Activated CD8-positive, alpha-beta memory T cell treated with anti-CD3 and anti-CD28 coated beads, Interleukin-2, amount 50 U/mL, for 1 hour (primary cell): ENCODE measurements at regions not wholly inside any gene's neighbourhood (a gene's known extent, or its start where the extent isn't known, plus 50 kb on each side); places are given as distances from the start of the nearest gene placed in this dataset.

Source experiments
- DNase-seq: peaks from one replicate; pipeline ENCODE4 v3.0.0-alpha.2; 2020; ENCODE audit errors: extremely low read depth

- no peak for DNase-seq
Observed at GRCh38 chr21:27078915-27079314, 112.0 kb upstream of the ADAMTS5 start.

DNA sequence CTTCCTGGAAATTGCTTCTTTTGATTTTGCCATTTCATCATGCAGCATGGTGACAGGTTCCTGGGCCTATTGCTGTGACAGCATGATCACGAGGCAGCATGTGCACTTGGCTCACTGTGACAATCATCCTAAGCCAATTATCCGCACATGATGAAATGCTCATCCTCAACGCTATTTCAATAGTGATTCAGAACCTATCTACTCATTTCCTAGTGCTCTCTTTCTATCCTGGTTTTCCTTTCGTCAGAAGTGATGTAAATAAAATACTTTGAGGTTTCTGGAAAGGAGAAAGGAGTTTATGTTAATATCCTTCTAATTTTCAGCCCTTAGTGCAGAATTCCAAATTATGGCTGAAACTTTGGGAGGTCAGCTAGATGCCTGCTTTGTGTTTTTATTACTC, 110.6 kb upstream of the ADAMTS5 start:
- no peak for DNase-seq

- DNase-seq: no peak
Observed at GRCh38 chr21:27076025-27076424, 109.1 kb upstream of the ADAMTS5 start.

DNA sequence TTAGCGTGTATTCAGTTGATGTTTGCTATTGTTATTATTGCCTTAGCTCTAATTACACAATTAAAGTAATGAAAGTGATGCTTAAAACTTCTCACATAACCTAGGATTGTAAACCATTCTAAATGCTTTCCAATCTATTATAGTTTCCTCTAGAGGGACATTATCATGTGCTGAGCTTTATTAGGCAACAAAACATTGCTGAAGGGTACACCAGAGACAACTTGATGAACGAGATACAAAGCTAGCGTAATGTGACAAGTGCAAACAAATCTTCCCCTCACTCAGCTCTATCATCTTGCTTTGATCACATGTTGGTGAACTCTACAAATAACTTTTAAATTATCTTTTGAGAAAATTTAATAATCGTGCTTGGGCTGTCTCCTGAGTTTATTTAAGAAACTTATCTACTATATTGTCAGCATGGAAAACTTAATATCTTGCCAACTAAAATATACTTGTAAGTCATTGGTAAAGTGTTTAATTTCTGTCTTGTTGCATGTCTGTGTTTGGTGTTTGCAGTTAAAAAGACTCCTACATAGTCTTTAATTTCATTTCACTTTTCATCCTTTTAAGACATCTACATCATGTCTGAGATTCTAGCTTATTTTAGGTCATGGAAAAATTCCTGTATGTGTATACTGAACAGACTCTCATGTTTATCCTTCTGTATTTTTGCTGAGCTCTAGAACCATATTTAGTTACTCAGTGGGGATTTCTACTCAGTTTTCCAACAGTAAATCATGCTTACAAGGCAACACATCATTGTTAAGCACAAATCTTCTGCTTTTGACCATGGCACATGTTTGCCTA, 104.2 kb upstream of the ADAMTS5 start:
- DNase-seq: no peak

DNA sequence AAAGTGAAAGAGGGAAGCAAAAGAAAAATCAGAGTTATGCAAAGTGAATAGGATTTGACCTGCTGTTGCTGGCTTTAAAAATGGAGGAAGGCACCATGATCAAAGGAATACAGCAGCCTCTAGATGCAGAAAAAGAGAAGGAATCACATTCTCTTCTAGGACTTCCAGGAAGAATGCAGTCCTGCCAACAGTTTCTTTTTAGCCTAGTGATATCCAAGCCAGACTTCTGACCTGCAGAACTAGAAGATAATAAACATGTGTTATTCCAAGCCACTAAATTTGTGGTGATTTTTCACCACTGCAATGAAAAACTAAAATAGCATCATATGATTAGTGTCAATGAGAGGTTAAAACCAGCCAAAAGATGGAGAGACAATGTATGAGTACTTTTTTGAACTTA, 101.9 kb upstream of the ADAMTS5 start:
- DNase-seq: no peak

DNA sequence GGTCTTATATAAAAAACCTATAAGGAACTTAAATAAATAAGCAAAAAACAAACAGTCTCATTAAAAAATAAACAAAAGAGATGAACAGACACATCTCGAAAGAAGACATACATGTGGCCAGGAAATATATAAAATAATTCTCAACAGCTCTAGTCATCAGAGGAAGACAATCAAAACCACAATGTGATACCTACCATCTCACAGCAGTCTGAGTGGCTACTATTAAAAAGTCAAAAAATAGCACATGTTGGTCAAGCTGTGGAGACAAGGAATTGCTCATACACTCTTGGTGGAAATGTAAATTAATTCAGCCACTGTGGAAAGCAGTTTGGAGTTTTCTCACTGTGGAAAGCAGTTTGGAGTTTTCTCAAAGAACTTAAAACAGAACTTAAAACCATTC, 100.3 kb upstream of the ADAMTS5 start:
- no peak for DNase-seq

GRCh38 chr21:27062443-27062842, 95.6 kb upstream of the ADAMTS5 start:
- DNase-seq: no peak

DNA sequence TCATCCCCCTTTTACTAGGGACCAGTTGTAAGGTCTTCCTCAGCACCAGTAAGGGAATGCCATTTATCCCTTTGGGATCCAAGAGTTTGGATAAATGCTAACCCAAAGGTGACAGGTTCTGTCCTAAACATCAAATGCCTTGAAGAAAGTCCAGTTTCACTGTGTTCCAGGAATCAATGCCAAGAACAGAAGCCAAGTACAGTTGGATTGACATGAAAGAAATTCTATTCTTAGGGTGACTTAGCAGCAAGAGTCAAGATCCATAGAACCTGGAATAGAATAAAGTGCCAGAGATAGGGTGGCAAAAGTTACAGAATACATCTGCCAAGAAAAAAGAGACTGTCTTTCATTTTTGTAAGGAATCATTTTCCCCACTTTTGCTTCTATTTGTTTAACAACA, 94.9 kb upstream of the ADAMTS5 start:
- no peak for DNase-seq

DNA sequence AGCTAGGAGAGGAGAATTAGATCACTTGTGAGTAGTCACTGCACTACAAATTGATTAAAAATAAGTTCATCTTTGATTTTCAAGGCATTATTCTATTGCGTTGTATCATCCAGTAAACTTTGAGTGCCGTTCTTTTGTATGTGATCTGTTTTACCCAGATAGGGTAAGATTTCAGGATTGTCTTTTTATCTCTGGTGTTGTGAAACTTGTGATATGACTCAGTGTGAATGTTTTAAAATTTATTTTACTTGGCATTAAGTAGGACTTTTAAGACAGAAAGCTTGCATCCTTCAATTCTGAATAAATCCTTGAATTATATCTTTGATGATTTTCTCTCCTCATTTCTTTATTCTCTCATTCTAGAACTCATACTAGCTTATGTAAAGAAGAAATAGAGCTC, 93.3 kb upstream of the ADAMTS5 start:
- no peak for DNase-seq

DNA sequence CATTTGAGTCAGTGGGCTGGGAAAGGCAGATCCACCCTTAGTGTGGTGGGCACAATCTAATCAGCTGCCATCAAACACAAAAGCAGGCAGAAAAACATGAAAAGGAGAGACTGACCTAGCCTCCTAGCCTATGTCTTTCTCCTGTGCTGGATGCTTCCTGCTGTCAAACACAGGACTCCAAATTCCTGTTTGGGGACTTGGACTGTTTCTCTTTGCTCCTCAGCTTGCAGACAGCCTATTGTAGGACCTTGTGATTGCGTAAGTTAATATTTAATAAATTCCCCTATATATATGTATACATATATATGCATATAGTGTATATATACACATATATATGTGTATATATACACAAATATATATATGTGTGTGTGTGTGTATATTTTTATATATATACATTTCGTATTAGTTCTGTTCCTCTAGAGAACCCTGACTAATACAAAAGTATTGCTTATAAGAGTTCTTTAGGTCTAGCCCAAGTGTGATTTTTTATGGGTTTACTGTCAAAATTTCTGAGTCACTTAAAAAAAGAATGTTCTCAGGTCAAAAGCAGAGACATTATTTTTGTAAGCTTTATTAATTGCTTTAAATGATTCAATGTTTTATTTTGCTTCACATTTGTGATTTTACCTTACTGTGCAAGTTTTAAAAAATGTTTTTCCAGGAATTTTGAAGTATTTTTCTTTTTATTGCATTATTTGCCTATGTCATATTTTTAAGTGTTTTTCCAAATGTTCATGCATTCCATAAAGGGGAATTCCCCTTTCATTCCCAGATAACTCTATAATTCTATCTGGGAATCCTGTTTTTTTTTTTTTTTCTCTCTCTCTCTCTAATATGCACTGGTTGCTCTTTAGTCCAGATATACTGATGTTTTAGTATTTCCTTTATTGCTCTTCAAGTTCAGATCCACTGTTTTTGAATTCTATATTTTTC, 92.1 kb upstream of the ADAMTS5 start:
- DNase-seq: no peak

- DNase-seq: no peak
Observed at GRCh38 chr21:27057997-27058396, 91.1 kb upstream of the ADAMTS5 start.

- no peak for DNase-seq
Observed at GRCh38 chr21:27047658-27048314, 80.9 kb upstream of the ADAMTS5 start.

GRCh38 chr21:27047283-27047657, 80.4 kb upstream of the ADAMTS5 start:
- DNase-seq: no peak

DNA sequence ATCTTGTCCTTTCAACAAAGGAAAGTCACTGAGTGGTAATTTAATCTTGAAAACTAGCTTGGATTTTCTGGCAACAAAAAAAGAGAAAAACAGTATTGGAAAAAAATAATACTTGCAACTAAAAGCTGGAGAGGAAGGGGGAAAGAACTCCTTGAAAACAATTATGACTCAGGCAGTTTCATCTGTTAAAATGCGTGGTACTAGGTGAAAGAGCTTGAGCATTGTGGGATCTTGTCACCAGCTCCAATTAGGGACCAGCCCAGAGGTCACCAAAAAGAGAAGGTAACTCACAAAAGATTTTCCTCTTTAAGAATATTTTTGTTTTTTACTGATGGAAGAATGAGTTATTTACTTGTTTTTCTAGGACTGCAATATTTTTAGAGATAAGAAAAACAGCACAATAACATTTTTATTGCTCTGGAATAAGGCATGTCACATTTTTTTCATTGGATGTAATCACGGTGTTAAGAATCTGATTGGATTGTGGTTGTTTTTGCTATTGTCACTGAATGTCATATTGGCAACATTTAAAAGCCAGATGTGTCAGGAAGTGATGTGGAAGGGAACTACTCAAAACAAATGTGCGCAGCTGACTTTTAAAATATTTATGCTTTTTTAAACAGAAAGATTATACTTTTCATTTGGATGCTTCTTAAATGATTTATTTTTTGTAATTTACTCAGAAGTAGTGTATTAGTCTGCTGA, 78.5 kb upstream of the ADAMTS5 start:
- no peak for DNase-seq

DNA sequence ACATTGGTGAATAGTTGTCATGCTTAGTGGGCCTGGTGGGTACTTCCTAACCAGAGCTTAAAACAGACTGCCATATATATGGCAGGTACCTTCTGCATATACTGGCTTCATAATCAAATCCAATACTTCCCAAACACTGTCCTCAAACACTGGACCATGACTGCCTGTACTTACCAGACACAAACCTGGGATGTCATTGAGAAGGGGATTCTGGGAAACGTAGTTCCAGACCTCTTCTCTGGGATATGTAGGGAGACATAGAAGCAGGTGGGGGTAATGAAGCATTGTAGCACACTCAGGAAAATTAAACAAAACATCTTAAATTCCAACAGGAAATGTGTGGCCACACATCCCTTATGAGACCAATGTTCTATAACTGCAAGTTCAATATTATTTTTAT, 76.5 kb upstream of the ADAMTS5 start:
- no peak for DNase-seq

DNA sequence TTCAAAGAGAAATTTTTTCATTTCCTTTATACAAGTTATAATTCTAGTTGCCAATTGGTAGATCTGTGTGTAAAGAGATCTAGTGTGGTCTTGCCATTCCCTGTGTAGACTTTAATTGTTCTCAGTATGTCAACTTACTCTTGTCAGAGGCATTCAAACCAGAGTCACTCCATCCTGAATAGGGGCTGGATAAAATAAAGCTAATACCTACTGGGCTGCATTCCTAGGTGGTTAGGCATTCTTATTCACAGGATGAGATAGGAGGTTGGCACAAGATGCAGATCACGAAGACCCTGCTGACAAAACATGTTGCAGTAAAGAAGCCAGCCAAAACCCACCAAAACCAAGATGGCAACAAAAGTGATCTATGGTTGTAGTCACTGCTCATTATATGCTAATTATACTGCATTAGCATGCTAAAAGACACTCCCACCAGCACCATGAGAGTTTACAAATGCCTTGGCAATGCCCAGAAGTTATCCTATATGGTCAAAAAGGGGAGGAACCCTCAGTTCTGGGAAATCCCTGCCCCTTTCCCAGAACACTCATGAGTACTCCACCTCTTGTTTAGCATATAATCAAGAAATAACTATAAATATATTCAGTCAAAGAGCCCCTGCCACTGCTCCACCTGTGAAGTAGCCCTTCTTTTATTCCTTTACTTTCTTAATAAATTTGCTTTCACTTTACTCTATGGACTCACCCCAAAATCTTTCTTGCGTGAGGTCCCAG, 74.0 kb upstream of the ADAMTS5 start:
- no peak for DNase-seq

DNA sequence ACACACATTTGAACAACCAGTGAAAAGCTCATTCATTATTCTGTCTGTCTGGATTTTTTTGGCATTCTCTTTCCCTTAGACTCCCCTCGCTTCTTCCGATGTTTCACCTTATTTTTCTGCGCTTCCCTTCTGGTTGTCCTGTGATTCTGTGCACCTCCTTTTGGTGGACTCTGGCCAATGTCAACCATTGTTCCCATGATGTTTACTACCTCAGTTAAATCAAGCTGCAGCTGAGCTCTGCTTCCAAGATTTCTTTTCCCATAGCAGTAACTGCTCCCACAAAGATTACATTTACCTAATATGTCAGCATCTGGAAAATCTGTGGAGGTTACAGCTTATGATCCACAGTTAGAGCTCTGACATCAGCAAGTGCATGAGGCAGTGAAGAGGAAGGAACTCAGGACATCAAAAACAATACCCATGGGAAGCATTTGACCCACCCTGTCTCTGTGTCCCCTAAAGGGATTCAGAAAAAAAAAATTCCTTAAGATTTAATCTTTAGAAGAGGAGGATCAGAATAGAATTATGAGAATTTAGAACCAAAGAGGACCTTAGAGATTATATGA, 69.9 kb upstream of the ADAMTS5 start:
- no peak for DNase-seq

DNA sequence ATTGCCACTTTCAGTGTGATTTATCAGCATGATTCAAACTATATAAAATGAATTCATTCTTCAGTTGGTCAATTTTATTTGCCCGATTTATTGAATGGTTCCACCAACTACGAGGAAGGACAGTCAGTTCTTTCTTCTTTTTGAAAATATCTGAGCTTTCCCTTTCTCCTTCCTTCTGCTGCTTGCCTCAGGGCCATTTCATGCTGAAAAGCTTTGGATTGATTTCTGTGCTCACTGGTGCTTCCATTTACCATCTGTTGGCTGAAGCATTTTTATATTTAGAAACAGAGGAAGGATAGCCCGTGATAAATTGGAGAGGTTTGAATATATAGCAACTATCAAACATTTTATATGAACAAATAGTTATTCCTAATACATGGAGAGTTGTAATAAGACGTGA, 68.9 kb upstream of the ADAMTS5 start:
- DNase-seq: no peak

DNA sequence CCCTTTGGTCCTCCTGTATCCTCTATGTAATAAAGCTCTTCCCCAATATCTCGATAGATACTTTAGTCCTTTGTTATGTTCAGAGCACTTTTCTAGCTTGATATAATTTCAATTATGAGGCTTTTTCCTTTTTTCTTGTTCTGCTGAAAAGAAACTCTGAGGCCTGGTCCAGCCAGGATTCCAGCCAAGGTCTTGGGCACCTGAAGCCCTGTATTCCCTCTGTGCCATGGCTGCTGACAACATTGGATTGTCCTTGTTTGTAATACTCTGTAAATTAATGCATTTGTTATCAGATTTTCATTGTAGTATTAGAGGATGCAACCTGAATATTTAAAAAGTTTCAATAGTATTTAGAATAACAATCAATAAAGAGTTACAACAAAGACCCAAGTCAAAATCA, 67.9 kb upstream of the ADAMTS5 start:
- DNase-seq: no peak

DNA sequence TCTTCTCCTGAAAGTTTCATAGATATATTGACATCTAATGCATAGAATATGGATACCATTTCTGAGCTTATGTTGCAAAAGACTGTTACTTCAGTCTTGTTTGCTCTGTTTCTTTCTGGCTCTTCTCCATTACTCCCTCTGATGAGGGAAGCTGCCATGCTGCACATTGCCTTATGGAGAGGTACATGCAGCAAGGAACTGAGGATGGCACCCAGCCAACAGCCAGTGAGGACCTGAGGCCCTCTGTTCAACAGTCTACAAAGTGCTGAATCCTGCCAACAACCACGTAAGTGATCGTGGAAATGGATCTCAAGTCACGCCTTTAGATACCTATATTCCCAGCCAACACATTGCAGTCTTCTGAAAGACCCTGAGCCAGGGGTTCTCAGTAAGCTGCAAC, 66.6 kb upstream of the ADAMTS5 start:
- no peak for DNase-seq

DNA sequence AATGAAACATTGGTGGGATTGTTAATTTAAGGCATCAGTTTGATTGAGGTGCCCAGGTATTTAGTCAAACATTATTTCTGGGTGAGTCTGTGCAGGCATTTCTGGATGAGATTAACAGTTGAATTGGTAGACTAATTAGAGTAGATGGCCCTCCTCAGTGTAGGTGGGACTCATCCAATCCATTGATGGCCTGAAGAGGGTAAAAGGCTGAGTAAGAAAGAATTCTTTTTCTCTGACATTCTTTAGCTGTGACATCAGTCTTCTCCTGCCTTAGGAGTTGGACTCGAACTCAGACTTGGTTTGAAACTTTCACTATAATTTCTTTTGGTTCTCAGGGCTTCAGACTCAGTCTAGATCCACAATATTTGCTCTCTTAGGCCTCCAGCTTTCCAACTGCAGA, 59.6 kb upstream of the ADAMTS5 start:
- DNase-seq: no peak
